Breast epithelium (tissue), 3 donors: ENCODE measurements at regions not wholly inside any gene's neighbourhood (a gene's known extent, or its start where the extent isn't known, plus 50 kb on each side); places are given as distances from the start of the nearest gene placed in this dataset.

Source experiments
- POLR2A ChIP-seq: fragments of 450-650 bp; IDR thresholded peaks from one replicate; pipeline ENCODE4 v1.6.1; 2016; ENCODE audit warnings: antibody characterized with exemption, mild to moderate bottlenecking, moderate library complexity
- TF ChIP-seq, protein P1 (sequence below), 3 donors: fragments of 450-650 bp; IDR thresholded peaks; one replicate each; pipeline ENCODE4 v1.5.1; 2016 to 2017; ENCODE audit warnings: antibody characterized with exemption in 3 of 3, mild to moderate bottlenecking in 3 of 3, moderate library complexity in 3 of 3

DNA sequence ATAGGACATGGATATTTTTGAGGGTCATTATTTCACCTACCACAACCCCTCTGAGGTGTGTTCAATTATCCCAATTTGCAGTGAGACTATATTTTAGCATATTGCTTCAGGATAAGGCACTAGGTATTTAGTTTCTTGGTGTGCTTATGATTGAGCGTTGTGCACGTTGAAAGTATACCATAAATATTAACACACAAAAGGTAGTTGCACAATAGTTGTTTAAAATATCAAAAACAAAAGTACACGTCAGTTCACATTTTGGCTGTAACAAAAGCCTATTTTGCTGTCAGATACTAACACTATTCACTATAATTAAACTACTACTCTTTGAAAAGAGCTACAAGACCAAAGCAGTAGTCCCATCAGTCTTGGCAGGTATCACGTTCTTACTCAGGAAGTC lies 367.5 kb downstream of the DSC3 start:
- TF ChIP-seq POLR2A = no peak
- TF ChIP-seq, protein P1, sequence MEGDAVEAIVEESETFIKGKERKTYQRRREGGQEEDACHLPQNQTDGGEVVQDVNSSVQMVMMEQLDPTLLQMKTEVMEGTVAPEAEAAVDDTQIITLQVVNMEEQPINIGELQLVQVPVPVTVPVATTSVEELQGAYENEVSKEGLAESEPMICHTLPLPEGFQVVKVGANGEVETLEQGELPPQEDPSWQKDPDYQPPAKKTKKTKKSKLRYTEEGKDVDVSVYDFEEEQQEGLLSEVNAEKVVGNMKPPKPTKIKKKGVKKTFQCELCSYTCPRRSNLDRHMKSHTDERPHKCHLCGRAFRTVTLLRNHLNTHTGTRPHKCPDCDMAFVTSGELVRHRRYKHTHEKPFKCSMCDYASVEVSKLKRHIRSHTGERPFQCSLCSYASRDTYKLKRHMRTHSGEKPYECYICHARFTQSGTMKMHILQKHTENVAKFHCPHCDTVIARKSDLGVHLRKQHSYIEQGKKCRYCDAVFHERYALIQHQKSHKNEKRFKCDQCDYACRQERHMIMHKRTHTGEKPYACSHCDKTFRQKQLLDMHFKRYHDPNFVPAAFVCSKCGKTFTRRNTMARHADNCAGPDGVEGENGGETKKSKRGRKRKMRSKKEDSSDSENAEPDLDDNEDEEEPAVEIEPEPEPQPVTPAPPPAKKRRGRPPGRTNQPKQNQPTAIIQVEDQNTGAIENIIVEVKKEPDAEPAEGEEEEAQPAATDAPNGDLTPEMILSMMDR (IDR thresholded peaks at IDR 0.05) = no peak
